Activated CD8-positive, alpha-beta memory T cell treated with anti-CD3 and anti-CD28 coated beads, Interleukin-2, amount 10 ng/mL, durations not matched to agents 7 days and 5 days (primary cell): ENCODE measurements at regions not wholly inside any gene's neighbourhood (a gene's known extent, or its start where the extent isn't known, plus 50 kb on each side); places are given as distances from the start of the nearest gene placed in this dataset.
"Not testable (repeated sequence)": the region's sequence is repeated elsewhere in the genome, so short reads cannot be mapped to it uniquely, and the experiment has no call there.

Source experiments
- ATAC-seq: fragments of 150-1000 bp; cut with Tn5 transposase; one replicate; pipeline ENCODE4 v1.10.0; 2021; ENCODE audit warnings: moderate library complexity
- CTCF ChIA-PET: fragments of 350-600 bp; sonication (Branson Sonifier 250); formaldehyde crosslinking; loops from one replicate; lab custom pipeline; 2021; ENCODE audit warnings: antibody characterized with exemption; lab: Charles Lee
- DNase-seq: peaks from one replicate; pipeline ENCODE4 v3.0.0-alpha.2; 2020
- H3K27ac Mint-ChIP-seq: one replicate; pipeline ENCODE4 v1.8.0; 2021; ENCODE audit warnings: mild to moderate bottlenecking, mixed read lengths
- H3K27me3 Mint-ChIP-seq: one replicate; pipeline ENCODE4 v1.8.0; 2021; ENCODE audit warnings: mixed read lengths
- H3K36me3 Mint-ChIP-seq: one replicate; pipeline ENCODE4 v1.8.0; 2021; ENCODE audit warnings: mild to moderate bottlenecking, mixed read lengths
- H3K4me1 Mint-ChIP-seq: one replicate; pipeline ENCODE4 v1.8.0; 2021; ENCODE audit warnings: mixed read lengths
- H3K4me3 Mint-ChIP-seq: one replicate; pipeline ENCODE4 v1.8.0; 2021; ENCODE audit warnings: mild to moderate bottlenecking, moderate library complexity, mixed read lengths
- H3K9me3 Mint-ChIP-seq: one replicate; pipeline ENCODE4 v1.8.0; 2022; ENCODE audit warnings: low read depth, mixed read lengths

GRCh38 chr17:70558821-70559220 is 389.5 kb downstream of the KCNJ2 start:
- Mint-ChIP-seq H3K27me3 (no peaks in the 10 kb centered on the region), H3K27ac (no peak overlapping the region), H3K4me3 (no peak overlapping the region), H3K36me3 (no peaks in the 10 kb centered on the region), H3K9me3 (no peaks in the 10 kb centered on the region), H3K4me1 (no peaks in the 10 kb centered on the region)
- DNase-seq = no peak
- CTCF ChIA-PET = no interaction called here
- ATAC-seq = no peak

- ATAC-seq (no peak), DNase-seq (no peak)
- H3K27me3 Mint-ChIP-seq = no peaks in the 10 kb centered on the region
- H3K36me3 Mint-ChIP-seq = no peaks in the 10 kb centered on the region
- CTCF ChIA-PET = no interaction called here
- no peak overlapping the region for H3K27ac Mint-ChIP-seq
- H3K9me3 Mint-ChIP-seq = no peaks in the 10 kb centered on the region
- no peak overlapping the region for H3K4me3 Mint-ChIP-seq
- no peaks in the 10 kb centered on the region for H3K4me1 Mint-ChIP-seq
Measured at GRCh38 chr17:70560471-70560870, 391.1 kb downstream of the KCNJ2 start.

- Mint-ChIP-seq H3K27me3 (no peaks in the 10 kb centered on the region), H3K27ac (no peak overlapping the region), H3K4me3 (no peak overlapping the region), H3K4me1 (no peaks in the 10 kb centered on the region), H3K9me3 (no peaks in the 10 kb centered on the region), H3K36me3 (no peaks in the 10 kb centered on the region)
- no peak for ATAC-seq
- no peak for DNase-seq
- CTCF ChIA-PET = no interaction called here
Measured at GRCh38 chr17:70562137-70562536, 392.8 kb downstream of the KCNJ2 start.

GRCh38 chr17:70563281-70563820 is 394.0 kb downstream of the KCNJ2 start:
- no peaks in the 10 kb centered on the region for H3K4me1 Mint-ChIP-seq
- H3K9me3 Mint-ChIP-seq = no peaks in the 10 kb centered on the region

GRCh38 chr17:70564006-70564620 is 394.8 kb downstream of the KCNJ2 start:
- no peak overlapping the region for H3K27ac Mint-ChIP-seq
- no peaks in the 10 kb centered on the region for H3K36me3 Mint-ChIP-seq
- CTCF ChIA-PET = no interaction called here
- ATAC-seq = no peak
- no peaks in the 10 kb centered on the region for H3K27me3 Mint-ChIP-seq
- H3K4me3 Mint-ChIP-seq = no peak overlapping the region
- no peak for DNase-seq
- no peaks in the 10 kb centered on the region for H3K4me1 Mint-ChIP-seq
- H3K9me3 Mint-ChIP-seq = no peaks in the 10 kb centered on the region

More at GRCh38 chr17:70563281-70563820, 394.0 kb downstream of the KCNJ2 start:
- Mint-ChIP-seq H3K36me3 (no peaks in the 10 kb centered on the region), H3K27me3 (no peaks in the 10 kb centered on the region), H3K4me3 (no peak overlapping the region), H3K27ac (no peak overlapping the region)
- DNase-seq = no peak
- no peak for ATAC-seq
- CTCF ChIA-PET = no interaction called here

GRCh38 chr17:70569128-70569527 is 399.8 kb downstream of the KCNJ2 start:
- ATAC-seq (no peak), DNase-seq (no peak)
- CTCF ChIA-PET = no interaction called here
- no peaks in the 10 kb centered on the region for H3K27me3 Mint-ChIP-seq
- H3K27ac Mint-ChIP-seq = no peak overlapping the region
- H3K36me3 Mint-ChIP-seq = no peaks in the 10 kb centered on the region
- H3K4me1 Mint-ChIP-seq = no peaks in the 10 kb centered on the region
- peaks cover 2% of the 10 kb centered on the region for H3K9me3 Mint-ChIP-seq
- H3K4me3 Mint-ChIP-seq = no peak overlapping the region

- ATAC-seq (no peak), DNase-seq (no peak)
- Mint-ChIP-seq H3K4me3 (no peak overlapping the region), H3K4me1 (no peaks in the 10 kb centered on the region), H3K27me3 (no peaks in the 10 kb centered on the region), H3K9me3 (peaks cover 5% of the 10 kb centered on the region), H3K36me3 (no peaks in the 10 kb centered on the region), H3K27ac (no peak overlapping the region)
- CTCF ChIA-PET = no interaction called here
Measured at GRCh38 chr17:70577456-70577855, 408.1 kb downstream of the KCNJ2 start.

GRCh38 chr17:70581459-70581858 is 412.1 kb downstream of the KCNJ2 start:
- H3K4me3 Mint-ChIP-seq = no peak overlapping the region
- CTCF ChIA-PET = no interaction called here
- no peaks in the 10 kb centered on the region for H3K27me3 Mint-ChIP-seq
- no peak for DNase-seq
- no peak for ATAC-seq
- no peaks in the 10 kb centered on the region for H3K36me3 Mint-ChIP-seq
- H3K27ac Mint-ChIP-seq = no peak overlapping the region
- peaks cover 2% of the 10 kb centered on the region for H3K9me3 Mint-ChIP-seq
- H3K4me1 Mint-ChIP-seq = no peaks in the 10 kb centered on the region

- no peaks in the 10 kb centered on the region for H3K9me3 Mint-ChIP-seq
- H3K27ac Mint-ChIP-seq = no peak overlapping the region
- no peaks in the 10 kb centered on the region for H3K36me3 Mint-ChIP-seq
- CTCF ChIA-PET = no interaction called here
- H3K27me3 Mint-ChIP-seq = no peaks in the 10 kb centered on the region
- ATAC-seq = no peak
- no peak for DNase-seq
- no peaks in the 10 kb centered on the region for H3K4me1 Mint-ChIP-seq
- H3K4me3 Mint-ChIP-seq = no peak overlapping the region
Measured at GRCh38 chr17:70582777-70583176, 413.4 kb downstream of the KCNJ2 start.

GRCh38 chr17:70584255-70584654 is 414.9 kb downstream of the KCNJ2 start:
- H3K36me3 Mint-ChIP-seq = no peaks in the 10 kb centered on the region
- no peaks in the 10 kb centered on the region for H3K4me1 Mint-ChIP-seq
- DNase-seq = no peak
- H3K4me3 Mint-ChIP-seq = no peak overlapping the region
- H3K27ac Mint-ChIP-seq = no peak overlapping the region
- no peaks in the 10 kb centered on the region for H3K9me3 Mint-ChIP-seq
- CTCF ChIA-PET = no interaction called here
- no peaks in the 10 kb centered on the region for H3K27me3 Mint-ChIP-seq
- no peak for ATAC-seq

- no peak for DNase-seq
- no peaks in the 10 kb centered on the region for H3K4me1 Mint-ChIP-seq
- no peak overlapping the region for H3K27ac Mint-ChIP-seq
- H3K9me3 Mint-ChIP-seq = no peaks in the 10 kb centered on the region
- no peaks in the 10 kb centered on the region for H3K36me3 Mint-ChIP-seq
- no peak for ATAC-seq
- H3K27me3 Mint-ChIP-seq = no peaks in the 10 kb centered on the region
- H3K4me3 Mint-ChIP-seq = no peak overlapping the region
- CTCF ChIA-PET = no interaction called here
Measured at GRCh38 chr17:70588003-70588402, 418.7 kb downstream of the KCNJ2 start.

GRCh38 chr17:70597774-70598173 is 428.4 kb downstream of the KCNJ2 start:
- Mint-ChIP-seq H3K27ac (no peak overlapping the region), H3K27me3 (no peaks in the 10 kb centered on the region), H3K4me1 (no peaks in the 10 kb centered on the region), H3K9me3 (peaks cover 3% of the 10 kb centered on the region), H3K4me3 (no peak overlapping the region), H3K36me3 (no peaks in the 10 kb centered on the region)
- no peak for ATAC-seq
- CTCF ChIA-PET = no interaction called here
- DNase-seq = no peak

- H3K27me3 Mint-ChIP-seq = no peaks in the 10 kb centered on the region
- no peak for DNase-seq
- H3K9me3 Mint-ChIP-seq = peaks cover 3% of the 10 kb centered on the region
Measured at GRCh38 chr17:70599198-70599597, 429.9 kb downstream of the KCNJ2 start.

GRCh38 chr17:70599945-70600344 is 430.6 kb downstream of the KCNJ2 start:
- DNase-seq, H3K4me3 Mint-ChIP-seq, H3K36me3 Mint-ChIP-seq, H3K4me1 Mint-ChIP-seq, H3K27me3 Mint-ChIP-seq, CTCF ChIA-PET, H3K27ac Mint-ChIP-seq, ATAC-seq, H3K9me3 Mint-ChIP-seq: not testable (repeated sequence)

More at GRCh38 chr17:70599198-70599597, 429.9 kb downstream of the KCNJ2 start:
- no peaks in the 10 kb centered on the region for H3K4me1 Mint-ChIP-seq
- H3K36me3 Mint-ChIP-seq = no peaks in the 10 kb centered on the region
- ATAC-seq = no peak
- CTCF ChIA-PET = no interaction called here
- H3K4me3 Mint-ChIP-seq = no peak overlapping the region
- no peak overlapping the region for H3K27ac Mint-ChIP-seq
